ENCODE measurements at regions not wholly inside any gene's neighbourhood (a gene's known extent, or its start where the extent isn't known, plus 50 kb on each side); places are given as distances from the start of the nearest gene placed in this dataset.

GRCh38 chr13:31081316-31081715 is 80.4 kb downstream of the HSPH1 start:
- no peak for DNase-seq

GRCh38 chr13:31074756-31075155 is 86.9 kb downstream of the HSPH1 start:
- DNase-seq, result no peak

- no peak for DNase-seq
These were observed 87.6 kb downstream of the HSPH1 start for GRCh38 chr13:31073859-31074718.

GRCh38 chr13:31072041-31072440 is 89.7 kb downstream of the HSPH1 start:
- no peak for DNase-seq

GRCh38 chr13:31069808-31070534 is 91.7 kb downstream of the HSPH1 start:
- DNase-seq, result no peak

GRCh38 chr13:31068119-31068423 is 93.6 kb downstream of the HSPH1 start:
- DNase-seq, result no peak

- DNase-seq, result peak; percentile 16
These were observed 94.1 kb downstream of the HSPH1 start for GRCh38 chr13:31067416-31068118.

GRCh38 chr13:31064636-31065035 is 97.1 kb downstream of the HSPH1 start:
- no peak for DNase-seq

- DNase-seq, result no peak
These were observed 97.9 kb downstream of the HSPH1 start for GRCh38 chr13:31063772-31064171.

- no peak for DNase-seq
These were observed 101.0 kb downstream of the HSPH1 start for GRCh38 chr13:31060655-31061054.

GRCh38 chr13:31060220-31060619 is 101.5 kb downstream of the HSPH1 start:
- no peak for DNase-seq

GRCh38 chr13:31057403-31058033 is 104.2 kb downstream of the HSPH1 start:
- no peak for DNase-seq

- DNase-seq, result peak; percentile 56
These were observed 104.9 kb downstream of the HSPH1 start for GRCh38 chr13:31056644-31057271.

GRCh38 chr13:31055589-31055988 is 106.1 kb downstream of the HSPH1 start:
- no peak for DNase-seq

- DNase-seq, result no peak
These were observed 107.1 kb downstream of the HSPH1 start for GRCh38 chr13:31054632-31055031.

GRCh38 chr13:31053896-31054295 is 107.8 kb downstream of the HSPH1 start:
- DNase-seq, result no peak

- DNase-seq, result no peak
These were observed 108.6 kb downstream of the HSPH1 start for GRCh38 chr13:31053091-31053490.

GRCh38 chr13:31052478-31052877 is 109.2 kb downstream of the HSPH1 start:
- no peak for DNase-seq

- DNase-seq, result no peak
These were observed 109.7 kb downstream of the HSPH1 start for GRCh38 chr13:31051999-31052398.

- no peak for DNase-seq
These were observed 111.0 kb downstream of the HSPH1 start for GRCh38 chr13:31050486-31051400.

GRCh38 chr13:31049833-31050232 is 111.9 kb downstream of the HSPH1 start:
- no peak for DNase-seq

Measured in occipital lobe (tissue), 1 donor.